Parathyroid adenoma (tissue), 2 donors: ENCODE measurements at regions not wholly inside any gene's neighbourhood (a gene's known extent, or its start where the extent isn't known, plus 50 kb on each side); places are given as distances from the start of the nearest gene placed in this dataset.

Experiments used
- H2AFZ ChIP-seq: fragments of 300-600 bp; sonication (generic); one replicate; pipeline ENCODE4 v1.7.0; 2017; ENCODE audit warnings: antibody characterized with exemption, mild to moderate bottlenecking
- H3K27ac ChIP-seq: fragments of 300-600 bp; sonication (generic); one replicate; pipeline ENCODE4 v1.7.0; 2017
- H3K27me3 ChIP-seq: fragments of 300-600 bp; sonication (generic); one replicate; pipeline ENCODE4 v1.7.0; 2017; ENCODE audit warnings: low read length; ENCODE audit not compliant: control insufficient read depth, insufficient read depth
- H3K36me3 ChIP-seq: fragments of 300-600 bp; sonication (generic); one replicate; pipeline ENCODE4 v1.7.0; 2017; ENCODE audit warnings: low read length; ENCODE audit not compliant: control insufficient read depth, insufficient read depth
- H3K4me1 ChIP-seq: fragments of 300-600 bp; sonication (generic); one replicate; pipeline ENCODE4 v1.7.0; 2017; ENCODE audit warnings: control low read depth
- H3K4me2 ChIP-seq: fragments of 300-600 bp; sonication (generic); one replicate; pipeline ENCODE4 v1.7.0; 2017; ENCODE audit warnings: low read length
- H3K4me3 ChIP-seq: fragments of 300-600 bp; sonication (generic); one replicate; pipeline ENCODE4 v1.7.0; 2017; ENCODE audit warnings: low read depth, low read length
- H3K79me2 ChIP-seq: fragments of 300-600 bp; sonication (generic); one replicate; pipeline ENCODE4 v1.7.0; 2017; ENCODE audit warnings: control low read depth
- H3K9ac ChIP-seq: fragments of 300-600 bp; sonication (generic); one replicate; pipeline ENCODE4 v1.7.0; 2017; ENCODE audit warnings: mild to moderate bottlenecking
- H3K9me3 ChIP-seq: fragments of 300-600 bp; sonication (generic); one replicate; pipeline ENCODE4 v1.7.0; 2017; ENCODE audit warnings: low read length; ENCODE audit not compliant: control insufficient read depth
- TF ChIP-seq, protein P1 (sequence below): fragments of 300-600 bp; sonication (generic); IDR thresholded peaks from one replicate; pipeline ENCODE4 v1.7.0; 2017; ENCODE audit warnings: antibody characterized with exemption, mild to moderate bottlenecking
- donor health status: primary hyperparathyroidism.

DNA sequence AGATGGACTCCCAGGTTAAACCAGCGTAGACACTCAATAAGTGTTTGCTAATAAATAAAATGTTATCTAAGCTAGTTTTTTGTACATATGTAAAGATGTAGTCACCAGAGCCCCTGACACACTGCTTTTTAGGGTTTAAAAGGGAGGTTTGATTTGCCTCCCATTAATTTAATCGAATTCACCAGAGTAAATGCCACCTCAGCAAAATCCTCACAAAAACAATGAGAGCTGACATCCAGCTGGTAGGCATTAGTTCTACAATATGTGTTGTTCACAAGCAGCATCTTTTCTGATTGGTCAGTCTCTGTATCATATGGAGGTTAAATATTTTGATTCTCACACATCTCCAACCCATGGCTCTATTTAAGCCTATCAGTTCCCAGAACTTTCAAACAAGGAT is 382.6 kb downstream of the CENPC start:
- Histone ChIP-seq H3K4me1 (no peaks in the 10 kb centered on the region), H3K27me3 (no peaks in the 10 kb centered on the region), H3K27ac (no peak overlapping the region), H3K4me3 (no peak overlapping the region), H3K36me3 (no peaks in the 10 kb centered on the region), H3K4me2 (no peak overlapping the region), H3K79me2 (no peaks in the 10 kb centered on the region), H3K9me3 (no peaks in the 10 kb centered on the region), H2AFZ (no peak overlapping the region), H3K9ac (no peak overlapping the region)
- TF ChIP-seq, protein P1, sequence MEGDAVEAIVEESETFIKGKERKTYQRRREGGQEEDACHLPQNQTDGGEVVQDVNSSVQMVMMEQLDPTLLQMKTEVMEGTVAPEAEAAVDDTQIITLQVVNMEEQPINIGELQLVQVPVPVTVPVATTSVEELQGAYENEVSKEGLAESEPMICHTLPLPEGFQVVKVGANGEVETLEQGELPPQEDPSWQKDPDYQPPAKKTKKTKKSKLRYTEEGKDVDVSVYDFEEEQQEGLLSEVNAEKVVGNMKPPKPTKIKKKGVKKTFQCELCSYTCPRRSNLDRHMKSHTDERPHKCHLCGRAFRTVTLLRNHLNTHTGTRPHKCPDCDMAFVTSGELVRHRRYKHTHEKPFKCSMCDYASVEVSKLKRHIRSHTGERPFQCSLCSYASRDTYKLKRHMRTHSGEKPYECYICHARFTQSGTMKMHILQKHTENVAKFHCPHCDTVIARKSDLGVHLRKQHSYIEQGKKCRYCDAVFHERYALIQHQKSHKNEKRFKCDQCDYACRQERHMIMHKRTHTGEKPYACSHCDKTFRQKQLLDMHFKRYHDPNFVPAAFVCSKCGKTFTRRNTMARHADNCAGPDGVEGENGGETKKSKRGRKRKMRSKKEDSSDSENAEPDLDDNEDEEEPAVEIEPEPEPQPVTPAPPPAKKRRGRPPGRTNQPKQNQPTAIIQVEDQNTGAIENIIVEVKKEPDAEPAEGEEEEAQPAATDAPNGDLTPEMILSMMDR, result no peak

DNA sequence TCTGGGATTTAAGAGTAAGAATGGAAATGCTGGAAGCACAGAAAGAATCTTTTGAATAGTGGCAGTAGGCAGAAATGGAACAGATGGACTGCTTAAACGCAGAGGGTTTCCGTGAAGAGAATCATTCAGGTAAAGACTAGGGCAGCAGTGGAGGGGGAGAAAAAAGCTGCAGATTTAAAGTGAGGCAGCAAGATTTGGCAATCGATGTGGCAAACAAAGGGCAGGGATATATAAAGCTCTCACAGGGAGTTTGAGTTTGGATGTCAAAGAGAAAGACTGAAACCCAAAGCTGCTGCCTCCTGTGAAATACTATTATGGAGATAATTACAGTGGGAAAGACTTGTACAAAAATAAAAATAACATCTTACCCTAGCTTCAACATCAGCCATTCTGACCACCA is 384.0 kb downstream of the CENPC start:
- no peak overlapping the region for H3K4me3 ChIP-seq
- TF ChIP-seq, protein P1, result no peak
- no peak overlapping the region for H3K27ac ChIP-seq
- no peak overlapping the region for H3K4me2 ChIP-seq
- no peaks in the 10 kb centered on the region for H3K36me3 ChIP-seq
- no peaks in the 10 kb centered on the region for H3K27me3 ChIP-seq
- H3K9me3 ChIP-seq, result no peaks in the 10 kb centered on the region
- H3K4me1 ChIP-seq, result no peaks in the 10 kb centered on the region
- no peaks in the 10 kb centered on the region for H3K79me2 ChIP-seq
- H2AFZ ChIP-seq, result no peak overlapping the region
- no peak overlapping the region for H3K9ac ChIP-seq

DNA sequence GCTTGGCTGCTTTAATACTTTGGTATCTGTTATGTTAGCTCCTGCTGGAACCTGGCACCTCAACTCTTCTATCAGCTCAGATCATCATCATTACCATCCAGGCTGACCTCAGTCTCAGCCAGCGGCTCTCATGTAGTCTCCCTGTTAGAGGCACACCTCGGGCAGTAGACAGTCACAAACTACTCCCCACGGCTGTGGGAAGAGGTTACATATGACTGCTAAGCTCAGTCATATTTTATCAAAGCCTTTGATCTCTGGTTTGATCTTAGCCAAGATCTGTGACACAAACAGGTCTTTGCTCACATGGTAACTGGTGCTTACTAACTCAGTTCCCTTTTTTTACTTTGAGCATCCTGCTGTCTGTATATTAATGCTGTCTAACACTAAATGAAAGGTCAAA is 384.9 kb downstream of the CENPC start:
- Histone ChIP-seq H3K27ac (no peak overlapping the region), H3K9me3 (no peaks in the 10 kb centered on the region), H3K9ac (no peak overlapping the region), H3K4me2 (no peak overlapping the region), H3K79me2 (no peaks in the 10 kb centered on the region), H3K36me3 (no peaks in the 10 kb centered on the region), H3K4me3 (no peak overlapping the region), H3K4me1 (no peaks in the 10 kb centered on the region), H2AFZ (no peak overlapping the region), H3K27me3 (no peaks in the 10 kb centered on the region)
- TF ChIP-seq, protein P1, result no peak

DNA sequence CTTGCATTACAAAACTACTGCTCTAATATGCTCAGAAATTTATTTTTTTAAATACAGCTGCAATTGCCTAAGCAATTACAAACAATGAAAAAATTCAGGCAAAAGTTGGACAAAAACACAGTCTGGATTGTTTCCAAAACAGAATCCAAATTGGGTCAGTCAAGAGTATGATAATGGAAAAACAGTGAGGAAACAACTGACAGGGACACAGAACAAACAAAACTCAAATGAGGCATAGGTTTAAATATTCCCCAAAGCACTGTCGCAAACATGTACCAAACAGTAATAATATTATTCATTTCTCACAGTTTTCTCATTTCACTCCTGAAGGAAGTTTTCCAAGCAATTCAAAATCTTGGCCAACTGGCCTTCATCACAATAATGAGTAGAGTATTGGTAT is 386.6 kb downstream of the CENPC start:
- H3K4me2 ChIP-seq, result no peak overlapping the region
- H2AFZ ChIP-seq, result no peak overlapping the region
- no peak overlapping the region for H3K27ac ChIP-seq
- H3K4me1 ChIP-seq, result no peaks in the 10 kb centered on the region
- no peaks in the 10 kb centered on the region for H3K9me3 ChIP-seq
- no peak overlapping the region for H3K9ac ChIP-seq
- H3K79me2 ChIP-seq, result no peaks in the 10 kb centered on the region
- H3K36me3 ChIP-seq, result no peaks in the 10 kb centered on the region
- TF ChIP-seq, protein P1, result no peak
- no peaks in the 10 kb centered on the region for H3K27me3 ChIP-seq
- no peak overlapping the region for H3K4me3 ChIP-seq

DNA sequence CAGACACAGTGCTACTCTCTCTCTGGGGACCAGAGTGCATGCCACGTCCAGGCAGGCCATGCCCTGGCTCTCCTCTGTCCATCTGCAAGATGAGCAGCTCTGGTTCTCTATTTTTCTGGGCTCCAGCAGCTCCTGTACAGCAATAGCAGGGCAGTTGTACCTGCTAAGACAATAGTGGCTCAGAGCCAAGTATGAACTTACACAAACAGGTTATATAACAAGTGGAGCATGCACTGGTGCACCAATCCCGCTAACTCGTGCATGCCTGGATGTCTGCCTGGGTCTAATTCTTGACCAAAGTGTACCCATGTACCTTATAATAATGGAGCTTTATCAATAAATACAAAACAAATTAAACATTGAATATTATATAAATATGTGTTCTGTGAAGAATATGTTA is 392.3 kb downstream of the CENPC start:
- no peaks in the 10 kb centered on the region for H3K79me2 ChIP-seq
- no peak overlapping the region for H3K4me2 ChIP-seq
- no peaks in the 10 kb centered on the region for H3K4me1 ChIP-seq
- H3K9me3 ChIP-seq, result peaks cover 3% of the 10 kb centered on the region
- no peak overlapping the region for H3K9ac ChIP-seq
- H3K27me3 ChIP-seq, result no peaks in the 10 kb centered on the region
- H3K4me3 ChIP-seq, result no peak overlapping the region
- no peak overlapping the region for H2AFZ ChIP-seq
- no peaks in the 10 kb centered on the region for H3K36me3 ChIP-seq
- TF ChIP-seq, protein P1, result no peak
- H3K27ac ChIP-seq, result no peak overlapping the region
